ENCODE measurements at regions not wholly inside any gene's neighbourhood (a gene's known extent, or its start where the extent isn't known, plus 50 kb on each side); places are given as distances from the start of the nearest gene placed in this dataset.

GRCh38 chr4:10267066-10267465, 150.5 kb upstream of the WDR1 start:
- TF ChIP-seq BHLHE40 (IDR thresholded peaks at IDR 0.05; ENCODE audit: low read depth, low read length) (no peak), USF2 (IDR thresholded peaks at IDR 0.05; ENCODE audit: low read depth, low read length) (no peak), SMC3 (IDR thresholded peaks at IDR 0.05; ENCODE audit: low read depth, low read length) (no peak), RFX5 (IDR thresholded peaks at IDR 0.05; ENCODE audit: low read depth, low read length) (no peak), CHD1 (IDR thresholded peaks at IDR 0.05; ENCODE audit: low read depth, low read length) (no peak), ELK1 (IDR thresholded peaks at IDR 0.05; ENCODE audit: borderline replicate concordance, low read depth, low read length) (no peak)
- Histone ChIP-seq H2BK5ac (ENCODE audit: low read depth, low read length, poor library complexity, severe bottlenecking) (no peak overlapping the region), H3K36me3 (ENCODE audit: control insufficient read depth, insufficient read depth, low read length) (no peaks in the 10 kb centered on the region), H3K14ac (replicated peaks; ENCODE audit: low read depth, low read length) (no peak overlapping the region), H2AFZ (replicated peaks; ENCODE audit: low read length, poor library complexity) (no peak overlapping the region), H2BK120ac (ENCODE audit: low read depth, low read length) (no peak overlapping the region), H2BK15ac (ENCODE audit: low read depth, low read length) (no peak overlapping the region), H3K4me1 (ENCODE audit: control insufficient read depth, insufficient read depth, low read length) (no peaks in the 10 kb centered on the region), H2AK5ac (ENCODE audit: low read depth, low read length) (no peak overlapping the region), H3K4ac (ENCODE audit: low read depth, low read length) (no peak overlapping the region), H3K18ac (ENCODE audit: low read depth, low read length) (no peak overlapping the region), H3K27me3 (ENCODE audit: control insufficient read depth, insufficient read depth, low read length) (no peaks in the 10 kb centered on the region), H2AK9ac (replicated peaks; ENCODE audit: low read depth, low read length, poor library complexity) (no peak overlapping the region), H3K9me1 (ENCODE audit: insufficient read depth, low read length) (no peaks in the 10 kb centered on the region), H3K23ac (ENCODE audit: low read depth, low read length) (no peak overlapping the region), H3K9me3 (ENCODE audit: control insufficient read depth, insufficient read depth, low read length) (no peaks in the 10 kb centered on the region; the same call in 1 of the 2 replicates), H4K8ac (ENCODE audit: low read depth in 2 of 2, low read length in 2 of 2) (no peak overlapping the region), H4K20me1 (ENCODE audit: insufficient read depth, low read length) (no peaks in the 10 kb centered on the region), H4K5ac (ENCODE audit: low read depth, low read length) (no peak overlapping the region), H3K56ac (ENCODE audit: extremely low read depth, insufficient read depth, low read length) (no peak overlapping the region), H4K91ac (ENCODE audit: insufficient read depth, low read depth, low read length) (no peak overlapping the region), H3K4me3 (ENCODE audit: insufficient read depth, low read depth, low read length) (no peak overlapping the region), H3K4me2 (ENCODE audit: low read depth, low read length) (no peak overlapping the region), H3K27ac (ENCODE audit: insufficient read depth, low read length) (no peak overlapping the region), H3K79me1 (ENCODE audit: low read depth in 1 of 2, low read length in 2 of 2) (no peaks in the 10 kb centered on the region), H3K9ac (ENCODE audit: low read depth, low read length) (no peak overlapping the region), H2BK20ac (ENCODE audit: low read depth, low read length) (no peak overlapping the region)
- dilution Hi-C loops (cut with HindIII; ENCODE audit: low sequenced_read_pairs, unreplicated experiment) (no loop called here), in situ Hi-C loops (cut with MboI; ENCODE audit: low sequenced_read_pairs) (no loop called here), intact Hi-C loops (cut with micrococcal nuclease) (no loop called here)
- ATAC-seq (ENCODE audit: low read depth): no peak
- ChIA-PET POLR2A (ENCODE audit: unreplicated experiment) (no interaction called here), CTCF (no interaction called here)
- no CpG with 5 or more reads among the region's 4 CpGs for WGBS, 2 experiments (ENCODE audit: extremely low coverage in 2 of 2, insufficient read length in 1 of 2)
- no TSS peak for BruUV-seq (replicated peaks)
- no peak for DNase-seq
